GM23248 (cell line): ENCODE measurements at regions not wholly inside any gene's neighbourhood (a gene's known extent, or its start where the extent isn't known, plus 50 kb on each side); places are given as distances from the start of the nearest gene placed in this dataset.

Experiments
- EZH2 ChIP-seq: fragments of 200-600 bp; sonication (generic); IDR thresholded peaks from 2 replicates; pipeline ENCODE4 v1.6.1; 2018; ENCODE audit warnings: antibody characterized with exemption, mild to moderate bottlenecking; ENCODE audit not compliant: insufficient read depth, poor library complexity, severe bottlenecking
- EZH2phosphoT487 ChIP-seq: fragments of 200-600 bp; sonication (generic); IDR thresholded peaks from 2 replicates; pipeline ENCODE4 v1.6.1; 2018; ENCODE audit warnings: antibody characterized with exemption, moderate library complexity, mild to moderate bottlenecking, low read depth; ENCODE audit not compliant: insufficient read depth

- TF ChIP-seq EZH2 (no peak), EZH2phosphoT487 (no peak)
Measured at GRCh38 chr12:108454539-108455139, 60.4 kb upstream of the FICD start.
